A673 (cell line): ENCODE measurements at regions not wholly inside any gene's neighbourhood (a gene's known extent, or its start where the extent isn't known, plus 50 kb on each side); places are given as distances from the start of the nearest gene placed in this dataset.

Source experiments
- EZH2 ChIP-seq: fragments of 200-600 bp; sonication (generic); IDR thresholded peaks from 2 replicates; pipeline ENCODE4 v1.6.1; 2017; ENCODE audit warnings: borderline replicate concordance, low read depth, mild to moderate bottlenecking, mixed read lengths, antibody characterized with exemption, low read length; ENCODE audit not compliant: poor library complexity, severe bottlenecking
- TF ChIP-seq, protein P1 (sequence below): fragments of 300-800, 200-600 bp; sonication (generic); conservative IDR thresholded peaks from 2 replicates; pipeline ENCODE4 v1.5.1; 2017; ENCODE audit warnings: low read depth, mild to moderate bottlenecking, antibody characterized with exemption, low read length, moderate library complexity, mixed read lengths

DNA sequence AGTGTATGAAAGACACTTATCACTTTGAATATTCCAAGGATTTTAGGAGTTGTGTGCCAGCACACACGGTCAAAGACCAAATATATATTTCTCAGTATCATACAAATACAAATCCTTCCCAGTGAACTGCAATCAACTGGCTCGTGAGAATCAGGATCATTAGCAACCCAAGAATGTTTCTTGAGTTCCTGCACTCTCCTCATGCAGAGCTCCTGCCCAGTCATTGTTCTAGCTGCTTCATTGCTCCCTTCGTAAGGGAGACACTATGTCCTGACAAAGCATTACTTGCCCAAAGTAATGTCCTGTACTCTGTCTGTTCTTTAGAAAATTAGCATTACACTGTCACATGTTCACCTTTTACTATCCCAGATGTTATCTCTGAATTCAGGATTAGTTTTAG, 92.0 kb upstream of the SLC4A7 start:
- TF ChIP-seq, protein P1, sequence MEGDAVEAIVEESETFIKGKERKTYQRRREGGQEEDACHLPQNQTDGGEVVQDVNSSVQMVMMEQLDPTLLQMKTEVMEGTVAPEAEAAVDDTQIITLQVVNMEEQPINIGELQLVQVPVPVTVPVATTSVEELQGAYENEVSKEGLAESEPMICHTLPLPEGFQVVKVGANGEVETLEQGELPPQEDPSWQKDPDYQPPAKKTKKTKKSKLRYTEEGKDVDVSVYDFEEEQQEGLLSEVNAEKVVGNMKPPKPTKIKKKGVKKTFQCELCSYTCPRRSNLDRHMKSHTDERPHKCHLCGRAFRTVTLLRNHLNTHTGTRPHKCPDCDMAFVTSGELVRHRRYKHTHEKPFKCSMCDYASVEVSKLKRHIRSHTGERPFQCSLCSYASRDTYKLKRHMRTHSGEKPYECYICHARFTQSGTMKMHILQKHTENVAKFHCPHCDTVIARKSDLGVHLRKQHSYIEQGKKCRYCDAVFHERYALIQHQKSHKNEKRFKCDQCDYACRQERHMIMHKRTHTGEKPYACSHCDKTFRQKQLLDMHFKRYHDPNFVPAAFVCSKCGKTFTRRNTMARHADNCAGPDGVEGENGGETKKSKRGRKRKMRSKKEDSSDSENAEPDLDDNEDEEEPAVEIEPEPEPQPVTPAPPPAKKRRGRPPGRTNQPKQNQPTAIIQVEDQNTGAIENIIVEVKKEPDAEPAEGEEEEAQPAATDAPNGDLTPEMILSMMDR, result no peak
- no peak for TF ChIP-seq EZH2
